ENCODE measurements at regions not wholly inside any gene's neighbourhood (a gene's known extent, or its start where the extent isn't known, plus 50 kb on each side); places are given as distances from the start of the nearest gene placed in this dataset.

DNA sequence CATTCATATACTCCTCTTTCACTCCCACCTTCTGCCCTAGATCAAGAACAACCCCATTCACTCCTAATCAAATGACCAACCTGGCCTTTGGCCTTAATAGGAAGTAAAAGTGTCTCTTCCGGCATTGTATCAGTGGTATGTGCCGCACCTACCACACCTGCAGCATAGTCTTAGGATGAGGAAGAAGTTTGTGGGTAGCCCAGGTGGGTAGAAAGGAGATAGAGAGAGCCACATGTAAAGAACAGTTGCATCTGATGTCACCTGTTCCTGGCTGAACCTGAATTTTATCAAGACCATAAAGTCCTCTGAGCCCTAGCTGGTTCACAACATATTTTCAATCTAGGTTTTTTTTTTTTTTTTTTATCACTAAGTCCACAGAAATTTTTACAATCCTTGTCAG lies 55.5 kb upstream of the PTPN12 start:
- TF ChIP-seq POLR2AphosphoS5 (IDR thresholded peaks at IDR 0.05; ENCODE audit: low read length) (no peak), YBX1 (IDR thresholded peaks at IDR 0.05) (no peak)
- TF ChIP-seq, protein P1, sequence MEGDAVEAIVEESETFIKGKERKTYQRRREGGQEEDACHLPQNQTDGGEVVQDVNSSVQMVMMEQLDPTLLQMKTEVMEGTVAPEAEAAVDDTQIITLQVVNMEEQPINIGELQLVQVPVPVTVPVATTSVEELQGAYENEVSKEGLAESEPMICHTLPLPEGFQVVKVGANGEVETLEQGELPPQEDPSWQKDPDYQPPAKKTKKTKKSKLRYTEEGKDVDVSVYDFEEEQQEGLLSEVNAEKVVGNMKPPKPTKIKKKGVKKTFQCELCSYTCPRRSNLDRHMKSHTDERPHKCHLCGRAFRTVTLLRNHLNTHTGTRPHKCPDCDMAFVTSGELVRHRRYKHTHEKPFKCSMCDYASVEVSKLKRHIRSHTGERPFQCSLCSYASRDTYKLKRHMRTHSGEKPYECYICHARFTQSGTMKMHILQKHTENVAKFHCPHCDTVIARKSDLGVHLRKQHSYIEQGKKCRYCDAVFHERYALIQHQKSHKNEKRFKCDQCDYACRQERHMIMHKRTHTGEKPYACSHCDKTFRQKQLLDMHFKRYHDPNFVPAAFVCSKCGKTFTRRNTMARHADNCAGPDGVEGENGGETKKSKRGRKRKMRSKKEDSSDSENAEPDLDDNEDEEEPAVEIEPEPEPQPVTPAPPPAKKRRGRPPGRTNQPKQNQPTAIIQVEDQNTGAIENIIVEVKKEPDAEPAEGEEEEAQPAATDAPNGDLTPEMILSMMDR (IDR thresholded peaks at IDR 0.05 in 2 of 3, conservative IDR thresholded peaks at IDR 0.05 in 1 of 3; ENCODE audit: control insufficient read depth in 2 of 3, extremely low read depth in 1 of 3, insufficient read depth in 1 of 3, low read depth in 3 of 3, low read length in 3 of 3) = no peak

All from GM12878 (cell line).